Neural cell (in vitro differentiated cells): ENCODE measurements at regions not wholly inside any gene's neighbourhood (a gene's known extent, or its start where the extent isn't known, plus 50 kb on each side); places are given as distances from the start of the nearest gene placed in this dataset.

Experiments
- H2AFZ ChIP-seq: fragments of 200-600, 300-800 bp; sonication (generic), shearing (Covaris generic); 2 replicates; pipeline ENCODE4 v1.6.0; 2014; ENCODE audit warnings: low read depth, mild to moderate bottlenecking, antibody characterized with exemption, low read length, moderate library complexity
- H3F3A ChIP-seq: fragments of 200-600 bp; shearing (Covaris generic); 2 replicates; pipeline ENCODE4 v1.6.1; 2016; ENCODE audit warnings: mild to moderate bottlenecking, moderate library complexity, mixed read lengths, antibody characterized with exemption, low read length; ENCODE audit not compliant: insufficient read depth, poor library complexity, severe bottlenecking
- H3K27ac ChIP-seq: fragments of 200-600, 300-800 bp; sonication (generic), shearing (Covaris generic); 2 replicates; pipeline ENCODE4 v1.5.1; 2014; ENCODE audit warnings: mild to moderate bottlenecking, low read length, moderate library complexity
- H3K27me3 ChIP-seq: fragments of 300-800, 200-600 bp; sonication (generic), shearing (Covaris generic); 2 replicates; pipeline ENCODE4 v1.6.0; 2014; ENCODE audit warnings: mild to moderate bottlenecking, low read depth, low read length, moderate library complexity; ENCODE audit not compliant: insufficient read depth
- H3K36me3 ChIP-seq: fragments of 300-800, 200-600 bp; sonication (generic), shearing (Covaris generic); 2 replicates; pipeline ENCODE4 v1.5.1; 2014; ENCODE audit warnings: mild to moderate bottlenecking, antibody characterized with exemption, low read length, moderate library complexity; ENCODE audit not compliant: insufficient read depth
- H3K4me2 ChIP-seq: fragments of 300-800, 200-600 bp; sonication (generic), shearing (Covaris generic); 2 replicates; pipeline ENCODE4 v1.6.0; 2014; ENCODE audit warnings: mild to moderate bottlenecking, low read length
- H3K4me3 ChIP-seq: fragments of 300-800, 200-600 bp; sonication (generic), shearing (Covaris generic); 2 replicates; pipeline ENCODE4 v1.5.1; 2014; ENCODE audit warnings: mild to moderate bottlenecking, low read length, moderate library complexity
- H3K79me2 ChIP-seq: fragments of 200-600 bp; shearing (Covaris generic); replicated peaks from 2 replicates; pipeline ENCODE4 v1.6.0; 2014; ENCODE audit warnings: mild to moderate bottlenecking, low read length, moderate library complexity; ENCODE audit not compliant: insufficient read depth
- H3K9ac ChIP-seq: fragments of 300-800, 200-600 bp; sonication (generic), shearing (Covaris generic); 2 replicates; pipeline ENCODE4 v1.6.1; 2016; ENCODE audit warnings: mild to moderate bottlenecking, low read length, mixed read lengths
- H3K9me2 ChIP-seq: fragments of 200-600 bp; shearing (Covaris generic); 2 replicates; pipeline ENCODE4 v1.6.1; 2016; ENCODE audit warnings: mild to moderate bottlenecking, low read length, mixed read lengths; ENCODE audit not compliant: insufficient read depth
- H3K9me3 ChIP-seq: fragments of 200-600, 300-800 bp; sonication (generic), shearing (Covaris generic); 2 replicates; pipeline ENCODE4 v1.6.1; 2016; ENCODE audit warnings: mild to moderate bottlenecking, mixed run types, low read length, moderate library complexity, mixed read lengths
- H4K20me1 ChIP-seq: fragments of 200-600 bp; shearing (Covaris generic); 2 replicates; pipeline ENCODE4 v1.6.1; 2016; ENCODE audit warnings: mild to moderate bottlenecking, mixed run types; ENCODE audit not compliant: insufficient read depth
- CTCF ChIP-seq: fragments of 450-650 bp; IDR thresholded peaks from 2 replicates; pipeline ENCODE4 v1.5.1; 2014; ENCODE audit warnings: antibody characterized with exemption, mild to moderate bottlenecking, moderate library complexity; ENCODE audit not compliant: poor library complexity, severe bottlenecking
- EP300 ChIP-seq: fragments of 450-650 bp; conservative IDR thresholded peaks from 2 replicates; pipeline ENCODE4 v1.6.1; 2014; ENCODE audit warnings: antibody characterized with exemption, mild to moderate bottlenecking, moderate library complexity; ENCODE audit not compliant: poor library complexity, severe bottlenecking
- EZH2 ChIP-seq: fragments of 200-600, 300-800 bp; shearing (Covaris generic), sonication (generic); IDR thresholded peaks from 2 replicates; pipeline ENCODE4 v1.6.1; 2014; ENCODE audit warnings: antibody characterized with exemption, low read length, borderline replicate concordance, mild to moderate bottlenecking; ENCODE audit not compliant: insufficient read depth, poor library complexity, severe bottlenecking
- MXI1 ChIP-seq: fragments of 450-650 bp; conservative IDR thresholded peaks from 2 replicates; pipeline ENCODE4 v1.6.1; 2014; ENCODE audit warnings: antibody characterized with exemption, mild to moderate bottlenecking; ENCODE audit not compliant: poor library complexity, severe bottlenecking
- POLR2AphosphoS5 ChIP-seq: IDR thresholded peaks from 2 replicates; pipeline ENCODE4 v1.6.1; 2012
- RAD21 ChIP-seq: fragments of 450-650 bp; conservative IDR thresholded peaks from 2 replicates; pipeline ENCODE4 v1.6.1; 2014; ENCODE audit warnings: antibody characterized with exemption, mild to moderate bottlenecking, moderate library complexity
- REST ChIP-seq: IDR thresholded peaks from 2 replicates; pipeline ENCODE4 v1.6.1; 2012; ENCODE audit warnings: borderline replicate concordance
- SMC3 ChIP-seq: fragments of 450-650 bp; conservative IDR thresholded peaks from 2 replicates; pipeline ENCODE4 v1.6.1; 2014; ENCODE audit warnings: antibody characterized with exemption, mild to moderate bottlenecking, moderate library complexity; ENCODE audit not compliant: poor library complexity
- TAF1 ChIP-seq: IDR thresholded peaks from 2 replicates; pipeline ENCODE4 v1.6.1; 2012; ENCODE audit warnings: low read depth

GRCh38 chr4:19262467-19262866 is 989.2 kb upstream of the SLIT2 start:
- no peak overlapping the region for H3K27ac ChIP-seq
- H2AFZ ChIP-seq, result no peak overlapping the region
- H3K79me2 ChIP-seq, result no peaks in the 10 kb centered on the region
- no peak overlapping the region for H3K4me2 ChIP-seq
- no peaks in the 10 kb centered on the region for H3K9me2 ChIP-seq
- no peaks in the 10 kb centered on the region for H3K9me3 ChIP-seq
- TF ChIP-seq POLR2AphosphoS5 (no peak), MXI1 (no peak), CTCF (no peak)
- no peaks in the 10 kb centered on the region for H4K20me1 ChIP-seq
- no peak overlapping the region for H3K4me3 ChIP-seq
- H3F3A ChIP-seq, result no peaks in the 10 kb centered on the region
- no peaks in the 10 kb centered on the region for H3K36me3 ChIP-seq
- H3K9ac ChIP-seq, result no peak overlapping the region
- no peaks in the 10 kb centered on the region for H3K27me3 ChIP-seq

- H3K27me3 ChIP-seq, result no peaks in the 10 kb centered on the region
- TF ChIP-seq EP300 (no peak), POLR2AphosphoS5 (no peak), TAF1 (no peak), EZH2 (no peak), SMC3 (no peak), MXI1 (no peak), CTCF (no peak), REST (no peak), RAD21 (no peak)
- no peak overlapping the region for H2AFZ ChIP-seq
- no peaks in the 10 kb centered on the region for H3K9me2 ChIP-seq
- no peaks in the 10 kb centered on the region for H3K79me2 ChIP-seq
- H4K20me1 ChIP-seq, result no peaks in the 10 kb centered on the region
- no peak overlapping the region for H3K4me2 ChIP-seq
- H3F3A ChIP-seq, result no peaks in the 10 kb centered on the region
- H3K36me3 ChIP-seq, result no peaks in the 10 kb centered on the region
- no peak overlapping the region for H3K4me3 ChIP-seq
- H3K9me3 ChIP-seq, result no peaks in the 10 kb centered on the region
- H3K9ac ChIP-seq, result no peak overlapping the region
- no peak overlapping the region for H3K27ac ChIP-seq
Observed at GRCh38 chr4:19260346-19260745, 991.4 kb upstream of the SLIT2 start.
